ENCODE measurements at regions not wholly inside any gene's neighbourhood (a gene's known extent, or its start where the extent isn't known, plus 50 kb on each side); places are given as distances from the start of the nearest gene placed in this dataset.
"Not testable (repeated sequence)": the region's sequence is repeated elsewhere in the genome, so short reads cannot be mapped to it uniquely, and the experiment has no call there.

- no peak for DNase-seq (ENCODE audit: low read depth in 4 of 4, low spot score in 2 of 4)
Measured at GRCh38 chr3:11716573-11717290, 73.0 kb upstream of the VGLL4 start.

DNA sequence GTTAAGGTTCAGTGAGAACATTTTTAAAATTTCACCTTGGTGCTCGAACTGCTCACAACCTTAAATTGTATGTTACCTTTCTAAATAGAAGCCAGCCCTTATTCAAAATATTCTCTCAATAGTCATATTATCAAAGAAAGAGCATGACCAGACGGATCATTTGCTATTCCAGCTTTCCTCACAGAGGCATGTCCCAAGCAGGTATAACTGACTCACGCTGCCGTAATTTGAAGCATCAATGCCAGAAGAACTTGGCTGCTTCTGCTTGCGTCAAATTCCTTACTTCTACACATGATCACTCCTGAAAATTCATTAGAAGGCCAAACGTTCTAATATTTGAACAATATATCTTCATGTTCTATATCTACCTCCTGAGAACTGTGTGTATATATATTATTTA is 69.5 kb upstream of the VGLL4 start:
- no peak for DNase-seq (ENCODE audit: low read depth in 4 of 4, low spot score in 2 of 4)

DNA sequence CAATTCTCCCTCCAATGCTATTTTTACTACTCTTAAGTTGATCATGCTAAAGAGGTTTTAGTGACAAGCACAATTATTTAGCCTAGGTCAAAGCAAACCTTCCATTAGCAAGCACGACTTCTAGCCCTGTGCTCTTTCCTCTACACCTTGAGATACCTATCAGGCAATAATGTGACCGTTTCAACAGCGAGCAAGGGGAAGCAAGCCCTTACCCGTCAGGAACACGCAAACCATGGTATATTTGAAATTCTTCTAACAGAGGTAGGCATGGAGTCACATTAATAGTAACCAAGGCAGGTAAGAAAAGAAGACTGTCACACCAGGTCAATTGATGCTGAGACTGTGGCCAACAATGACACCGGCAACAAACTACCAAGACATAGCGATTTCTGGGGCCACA is 68.9 kb upstream of the VGLL4 start:
- DNase-seq (ENCODE audit: low read depth in 4 of 4, low spot score in 2 of 4): no peak

DNA sequence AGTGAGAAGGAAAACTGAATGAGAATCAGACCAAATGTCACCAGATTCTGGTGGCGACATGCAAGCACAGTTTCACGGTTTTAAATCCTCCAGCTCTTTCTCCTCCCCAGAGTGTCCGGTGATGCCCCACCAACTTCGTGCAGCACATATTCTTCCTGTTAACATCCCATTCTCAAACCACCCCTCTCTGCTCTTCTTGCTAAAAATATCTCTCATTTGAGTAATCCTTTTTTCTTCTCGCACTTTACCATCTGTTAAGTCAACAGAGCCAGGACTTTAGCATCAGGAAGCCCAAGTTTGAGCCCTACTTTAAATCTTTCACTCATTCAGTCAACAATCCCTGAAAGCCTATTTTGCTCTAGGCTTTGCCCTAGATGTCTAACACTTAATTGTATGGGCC is 68.2 kb upstream of the VGLL4 start:
- DNase-seq (ENCODE audit: low read depth in 4 of 4, low spot score in 2 of 4): no peak

DNA sequence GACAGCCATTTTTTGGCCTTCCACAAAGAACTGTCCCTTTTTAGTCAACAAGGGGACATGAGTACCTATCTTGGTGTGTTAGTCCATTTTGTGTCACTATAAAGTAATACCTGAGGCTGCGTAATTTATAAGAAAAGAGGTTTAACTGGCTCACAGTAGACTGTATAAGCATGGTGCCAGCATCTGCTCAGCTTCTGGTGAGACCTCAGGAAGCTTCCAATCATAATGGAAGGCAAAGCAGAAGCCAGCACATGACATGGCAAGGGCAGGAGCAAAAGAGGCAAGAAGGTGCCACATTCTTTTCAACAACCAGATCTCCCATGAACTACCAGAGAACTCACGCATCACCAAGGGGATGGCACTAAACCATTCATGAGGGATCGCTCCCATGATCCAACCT is 66.1 kb upstream of the VGLL4 start:
- DNase-seq (ENCODE audit: low read depth in 4 of 4, low spot score in 2 of 4): no peak

- DNase-seq (ENCODE audit: low read depth in 4 of 4, low spot score in 2 of 4): not testable (repeated sequence)
Measured at GRCh38 chr3:11707084-11707483, 63.4 kb upstream of the VGLL4 start.

- DNase-seq (ENCODE audit: low read depth in 4 of 4, low spot score in 2 of 4): no peak
Measured at GRCh38 chr3:11706604-11707003, 62.9 kb upstream of the VGLL4 start.

GRCh38 chr3:11705049-11705448 is 61.3 kb upstream of the VGLL4 start:
- DNase-seq (ENCODE audit: low read depth in 4 of 4, low spot score in 2 of 4): no peak

DNA sequence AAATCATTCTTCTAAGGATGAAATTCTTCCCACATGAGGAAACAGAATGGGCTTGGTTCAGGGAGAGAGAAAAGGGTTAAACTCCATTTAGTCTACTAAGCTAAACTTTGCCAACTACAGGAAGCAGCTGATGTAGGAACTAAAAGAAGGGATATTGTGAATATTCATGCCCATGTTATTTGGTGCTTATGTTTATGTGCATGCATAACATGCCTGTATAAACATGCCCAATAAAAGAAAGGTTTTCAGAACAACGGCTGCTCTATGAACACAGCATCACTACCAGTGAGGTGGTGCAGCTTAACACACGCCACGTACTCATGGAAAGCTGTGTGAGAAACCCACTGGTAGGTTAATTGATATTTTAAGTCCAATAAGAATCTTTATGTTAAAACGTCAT is 59.4 kb upstream of the VGLL4 start:
- no peak for DNase-seq (ENCODE audit: low read depth in 4 of 4, low spot score in 2 of 4)

DNA sequence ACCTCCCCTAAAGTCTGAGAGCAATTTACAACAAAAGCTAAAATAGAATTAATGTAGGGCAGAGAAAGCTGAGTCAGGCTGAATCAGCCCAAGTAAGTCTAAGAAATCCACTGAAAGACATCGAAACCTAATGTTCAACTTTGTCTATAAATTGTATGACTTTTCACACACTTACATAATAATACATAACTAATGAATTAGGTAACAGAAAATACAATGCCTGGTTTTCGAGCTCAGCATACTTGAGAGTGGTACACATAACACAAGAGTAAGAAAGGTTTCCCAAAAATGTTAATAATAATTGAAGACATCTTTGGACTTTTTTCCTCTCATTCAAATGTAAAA is 55.3 kb upstream of the VGLL4 start:
- DNase-seq (ENCODE audit: low read depth in 4 of 4, low spot score in 2 of 4): no peak

DNA sequence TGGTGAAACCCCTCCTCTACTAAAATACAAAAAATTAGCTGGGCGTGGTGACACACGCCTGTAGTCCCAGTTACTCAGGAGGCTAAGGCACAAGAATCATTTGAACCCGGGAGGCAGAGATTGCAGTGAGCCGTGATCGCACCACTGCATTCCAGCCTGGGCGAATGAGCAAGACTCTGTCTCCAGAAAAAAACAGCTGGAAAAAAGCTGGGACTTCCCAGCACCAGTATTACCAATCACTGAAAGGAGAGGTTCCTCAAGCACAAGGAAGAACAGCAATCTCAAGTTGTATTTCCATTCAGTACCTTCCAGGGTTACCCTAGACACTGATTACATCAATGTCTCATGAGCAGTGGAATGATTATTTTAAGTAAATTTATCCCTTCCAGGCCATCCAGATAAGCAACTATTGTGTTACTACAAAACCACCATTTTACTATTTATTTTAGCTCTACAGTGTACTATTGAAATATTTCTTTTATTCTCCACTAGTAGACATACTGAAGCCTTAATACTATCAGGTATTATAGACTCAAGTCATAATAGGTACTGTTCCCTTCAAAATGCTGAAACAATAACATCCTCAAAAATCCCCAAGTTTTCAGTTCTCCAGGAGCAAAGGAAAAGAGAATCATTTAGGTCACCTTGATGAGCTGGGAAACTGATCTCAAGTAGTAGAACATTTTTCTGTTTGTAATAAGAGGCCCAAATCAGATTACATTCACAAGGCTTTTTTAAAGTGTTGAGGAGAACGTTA is 54.8 kb upstream of the VGLL4 start:
- no peak for DNase-seq (ENCODE audit: low read depth in 4 of 4, low spot score in 2 of 4)

DNA sequence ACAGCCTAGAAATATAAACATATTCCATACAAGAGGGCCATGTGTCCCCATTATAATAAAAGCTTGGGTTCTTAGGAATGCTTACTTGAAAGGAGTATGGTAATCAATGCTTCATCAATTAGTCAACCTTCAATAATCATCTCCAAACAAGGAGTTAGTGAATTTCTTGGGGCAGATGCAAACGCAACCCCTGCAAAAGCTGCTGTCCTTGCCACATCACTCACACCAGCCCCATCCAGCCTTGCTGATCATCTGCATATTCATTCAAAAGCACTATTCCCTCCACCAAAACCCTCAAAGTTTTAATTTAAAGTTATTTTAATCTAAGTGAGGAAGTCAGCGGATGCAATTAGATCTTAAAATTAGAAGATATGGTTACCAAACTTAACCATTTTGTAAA is 54.0 kb upstream of the VGLL4 start:
- no peak for DNase-seq (ENCODE audit: low read depth in 4 of 4, low spot score in 2 of 4)

DNA sequence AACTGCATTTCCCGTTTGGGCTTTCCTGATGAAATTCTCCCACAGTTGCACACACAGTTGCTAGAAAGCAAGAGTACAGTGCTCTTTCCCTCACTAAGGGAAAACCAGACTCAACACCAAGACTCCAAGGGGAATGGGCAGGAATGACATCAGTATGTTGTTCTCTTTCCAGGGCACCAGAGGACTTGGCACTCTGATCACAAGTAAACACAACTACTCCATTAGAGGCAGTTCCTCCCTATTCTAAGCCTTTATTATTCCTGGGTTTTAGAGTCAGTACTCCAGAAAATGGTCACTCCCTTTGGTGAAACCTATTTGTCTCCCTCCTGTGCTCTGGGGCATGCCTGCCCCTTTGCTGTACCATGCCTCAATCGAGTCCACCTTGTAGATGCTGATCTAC is 52.3 kb upstream of the VGLL4 start:
- no peak for DNase-seq (ENCODE audit: low read depth in 4 of 4, low spot score in 2 of 4)
